ENCODE measurements at regions not wholly inside any gene's neighbourhood (a gene's known extent, or its start where the extent isn't known, plus 50 kb on each side); places are given as distances from the start of the nearest gene placed in this dataset.

GRCh38 chr5:31097851-31098250, 95.6 kb upstream of the CDH6 start:
- no peak for DNase-seq

- no peak for DNase-seq
Observed at GRCh38 chr5:31096238-31096865, 97.1 kb upstream of the CDH6 start.

- no peak for DNase-seq
Observed at GRCh38 chr5:31095796-31096195, 97.7 kb upstream of the CDH6 start.

DNA sequence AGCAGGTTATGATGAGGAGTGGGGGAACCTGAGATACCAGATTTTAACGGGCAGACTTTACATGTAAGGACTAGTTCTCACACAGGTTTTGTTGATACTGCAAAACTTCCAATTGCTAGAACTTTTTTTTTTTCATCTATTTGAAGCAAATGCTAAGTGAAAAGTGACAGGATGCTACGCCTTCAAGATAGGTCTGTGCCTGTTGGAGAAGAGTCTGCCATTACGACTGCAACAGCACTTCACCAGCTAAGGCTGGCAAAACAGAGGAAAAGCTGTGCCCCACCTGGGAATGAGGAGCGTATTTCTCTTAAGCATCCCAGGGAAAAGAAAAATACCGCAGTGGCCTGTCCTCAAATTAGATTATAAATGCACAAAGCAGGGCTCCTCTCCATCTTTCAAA, 102.0 kb upstream of the CDH6 start:
- no peak for DNase-seq

DNA sequence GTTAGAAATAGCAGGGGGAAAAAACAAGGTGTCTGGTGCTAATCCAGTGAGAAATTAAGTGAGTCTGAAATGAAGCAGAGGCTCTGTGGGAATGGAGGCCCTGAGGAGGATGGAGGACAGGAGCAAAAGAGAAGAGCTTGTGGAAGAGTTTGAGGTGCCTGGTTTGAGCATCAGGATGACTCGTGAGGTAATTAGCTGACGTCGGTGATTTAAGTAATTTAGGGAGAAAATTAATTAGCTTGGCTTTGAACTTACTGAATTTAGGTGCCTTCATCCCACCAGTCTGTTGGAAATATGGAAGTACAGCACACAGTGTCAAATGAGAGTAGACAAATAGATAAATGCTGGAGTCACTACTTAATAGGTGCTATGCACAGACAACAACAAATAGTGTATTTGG, 103.0 kb upstream of the CDH6 start:
- DNase-seq: no peak

GRCh38 chr5:31086839-31087415, 106.6 kb upstream of the CDH6 start:
- DNase-seq: no peak

- DNase-seq: no peak
Observed at GRCh38 chr5:31084871-31085270, 108.6 kb upstream of the CDH6 start.

DNA sequence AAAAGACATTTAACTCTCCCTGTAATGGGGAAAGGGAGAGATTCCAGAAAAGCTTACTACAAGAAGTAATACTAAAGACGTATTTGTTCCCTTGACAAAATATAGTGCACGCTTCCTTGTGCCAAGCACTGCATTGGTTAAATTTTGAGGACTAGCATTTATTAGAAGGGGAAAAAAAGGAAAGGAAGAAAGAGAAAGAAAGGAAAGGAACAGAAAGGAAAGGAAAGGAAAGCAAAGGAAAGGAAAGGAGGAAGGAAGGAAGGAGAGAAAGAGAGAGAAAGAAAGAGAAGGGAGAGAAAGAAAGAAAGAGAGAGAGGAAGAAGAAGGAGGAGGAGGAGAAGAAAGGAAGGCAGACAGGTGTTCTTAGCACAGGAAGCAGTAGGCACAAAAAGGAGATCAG, 110.1 kb upstream of the CDH6 start:
- no peak for DNase-seq

DNA sequence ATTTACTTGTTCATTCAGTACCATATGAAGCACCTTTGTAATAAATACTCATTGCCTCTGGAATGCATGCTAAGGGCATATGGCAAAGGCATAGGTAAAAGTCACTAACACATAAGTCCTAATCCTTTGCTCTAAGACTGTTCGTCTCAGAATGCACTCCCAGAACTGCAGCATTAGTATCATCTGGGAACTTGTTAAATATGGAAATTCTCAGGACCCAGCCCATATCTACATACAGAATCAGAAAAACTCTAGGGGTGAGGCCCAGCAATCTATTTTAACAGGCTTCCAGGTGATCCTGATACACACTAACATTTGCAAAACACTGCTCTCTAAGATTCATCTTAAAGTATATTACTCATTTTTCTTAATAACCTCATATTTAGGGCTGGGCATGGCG, 113.8 kb upstream of the CDH6 start:
- no peak for DNase-seq

DNA sequence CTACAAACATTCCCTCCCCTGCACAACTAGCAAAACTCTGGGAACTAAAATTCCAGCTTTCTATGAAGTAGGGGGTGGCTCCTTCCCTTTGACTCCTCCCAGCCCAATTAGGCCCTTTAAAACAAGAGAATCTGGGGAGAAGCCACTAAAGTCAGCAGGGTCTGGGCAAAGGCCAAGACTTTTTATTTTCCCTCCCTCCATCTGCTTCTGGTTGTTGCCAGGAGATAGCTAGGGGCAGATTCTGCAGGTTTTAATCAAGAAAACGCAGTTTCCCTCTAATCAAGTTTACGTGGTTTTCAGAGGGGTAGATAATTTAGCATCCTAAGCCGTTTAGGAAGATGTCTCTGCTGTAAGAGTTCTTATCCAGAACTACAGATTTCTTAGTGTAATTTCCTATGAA, 114.5 kb upstream of the CDH6 start:
- no peak for DNase-seq

DNA sequence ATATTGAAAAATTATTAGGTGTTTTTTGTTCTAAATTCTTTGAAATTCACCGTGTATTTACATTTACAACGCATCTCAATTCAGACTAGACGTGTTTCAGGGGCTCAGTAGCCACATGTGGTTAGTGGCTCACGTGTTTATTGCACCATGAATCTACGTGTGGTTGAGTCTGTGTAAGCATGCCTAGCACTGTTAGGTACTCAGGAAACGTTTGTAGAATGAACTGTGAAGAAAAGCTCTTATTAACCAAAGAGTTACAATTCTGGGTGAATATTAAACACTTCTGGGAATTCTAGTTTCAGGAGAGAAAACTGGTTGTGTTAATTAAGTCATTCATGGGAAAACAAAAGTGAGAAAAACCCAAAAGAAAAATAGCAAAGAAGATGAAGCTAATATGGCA, 117.5 kb upstream of the CDH6 start:
- no peak for DNase-seq

- DNase-seq: no peak
Observed at GRCh38 chr5:31068287-31068686, 125.2 kb upstream of the CDH6 start.

DNA sequence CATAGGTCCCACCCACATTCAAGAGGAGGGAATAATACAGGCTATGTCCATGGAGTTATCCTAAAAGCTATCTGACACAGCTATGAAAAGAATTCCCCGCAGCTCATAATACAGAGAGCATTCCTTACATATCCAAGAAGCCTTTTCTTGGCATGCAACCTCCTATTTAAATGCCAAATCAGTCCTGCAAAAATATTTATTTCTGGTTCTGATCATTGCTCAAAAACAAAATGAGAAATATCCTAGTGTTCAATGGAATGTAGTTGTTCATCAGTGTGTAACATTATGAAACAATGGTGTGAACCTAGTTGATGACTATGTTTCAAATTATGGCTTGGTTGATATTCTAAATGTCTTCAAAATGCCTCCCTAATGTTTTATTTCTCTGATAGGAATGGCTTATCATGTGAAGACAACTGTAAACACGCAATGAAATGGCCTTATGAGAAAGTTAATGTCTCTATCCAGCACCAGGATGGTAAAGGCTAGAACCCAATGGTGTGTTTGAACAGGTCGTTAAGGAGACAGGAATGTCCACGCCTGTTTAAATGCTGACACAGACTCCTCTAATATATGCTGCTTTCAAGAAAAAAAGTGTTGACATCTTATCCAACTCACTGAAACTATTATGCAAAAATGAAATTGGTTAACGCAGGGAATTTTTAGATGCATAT, 126.7 kb upstream of the CDH6 start:
- DNase-seq: no peak

GRCh38 chr5:31064215-31064614, 129.3 kb upstream of the CDH6 start:
- DNase-seq: no peak

DNA sequence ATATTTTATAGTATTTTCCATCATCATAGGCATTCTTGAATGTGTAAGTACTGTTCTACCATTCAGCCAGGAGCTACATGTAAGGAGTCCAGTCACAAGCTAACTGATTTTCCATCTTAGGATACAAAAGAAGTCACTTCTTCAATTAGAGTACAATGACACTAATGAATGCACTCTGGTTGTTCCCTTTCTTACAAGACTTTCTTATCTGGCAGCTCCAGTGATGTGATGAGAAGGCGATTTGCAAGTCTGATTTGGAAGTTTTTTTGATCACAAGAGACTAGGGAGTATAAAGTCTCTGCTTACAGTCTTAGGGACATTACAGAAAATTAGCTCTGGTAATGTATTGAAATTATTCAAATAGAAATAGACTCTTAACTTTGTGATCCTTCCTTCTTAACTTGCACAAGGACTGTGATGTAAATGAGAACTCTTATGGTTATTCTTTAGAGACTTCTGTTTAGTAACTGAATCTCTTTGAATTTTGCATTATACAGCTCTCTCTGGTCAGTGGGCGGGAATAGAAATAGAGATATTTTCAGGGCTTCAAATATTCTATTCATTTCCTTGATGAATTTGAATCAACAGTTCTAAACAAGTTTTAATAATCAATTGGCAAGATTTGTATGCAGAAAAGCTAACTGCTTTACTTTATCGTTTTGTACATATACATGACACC, 130.4 kb upstream of the CDH6 start:
- no peak for DNase-seq

- no peak for DNase-seq
Observed at GRCh38 chr5:31059889-31060288, 133.6 kb upstream of the CDH6 start.

GRCh38 chr5:31054453-31054852, 139.0 kb upstream of the CDH6 start:
- DNase-seq: no peak

- no peak for DNase-seq
Observed at GRCh38 chr5:31052937-31053658, 140.4 kb upstream of the CDH6 start.

DNA sequence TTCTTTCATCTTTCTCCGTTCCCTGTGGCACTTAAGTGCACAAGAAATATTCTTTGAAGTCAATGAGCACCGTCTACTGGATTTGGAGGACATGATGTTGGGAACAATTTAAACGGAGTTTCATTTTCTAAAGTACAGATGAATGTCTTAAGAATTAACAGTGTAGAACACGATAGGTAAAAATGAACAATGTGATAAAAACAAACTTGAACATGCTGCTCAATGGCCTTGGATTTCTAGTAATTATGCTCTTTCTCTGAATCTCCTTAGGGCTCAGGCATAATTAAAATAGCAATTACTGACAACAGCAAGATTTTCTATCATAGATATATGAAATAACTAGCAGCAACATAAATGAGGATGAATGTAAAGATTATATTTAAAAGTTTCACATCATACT, 142.2 kb upstream of the CDH6 start:
- DNase-seq: no peak

GRCh38 chr5:31049936-31050704, 143.4 kb upstream of the CDH6 start:
- DNase-seq: no peak

GRCh38 chr5:31049461-31049860, 144.0 kb upstream of the CDH6 start:
- no peak for DNase-seq
